ENCODE measurements at regions not wholly inside any gene's neighbourhood (a gene's known extent, or its start where the extent isn't known, plus 50 kb on each side); places are given as distances from the start of the nearest gene placed in this dataset.

DNA sequence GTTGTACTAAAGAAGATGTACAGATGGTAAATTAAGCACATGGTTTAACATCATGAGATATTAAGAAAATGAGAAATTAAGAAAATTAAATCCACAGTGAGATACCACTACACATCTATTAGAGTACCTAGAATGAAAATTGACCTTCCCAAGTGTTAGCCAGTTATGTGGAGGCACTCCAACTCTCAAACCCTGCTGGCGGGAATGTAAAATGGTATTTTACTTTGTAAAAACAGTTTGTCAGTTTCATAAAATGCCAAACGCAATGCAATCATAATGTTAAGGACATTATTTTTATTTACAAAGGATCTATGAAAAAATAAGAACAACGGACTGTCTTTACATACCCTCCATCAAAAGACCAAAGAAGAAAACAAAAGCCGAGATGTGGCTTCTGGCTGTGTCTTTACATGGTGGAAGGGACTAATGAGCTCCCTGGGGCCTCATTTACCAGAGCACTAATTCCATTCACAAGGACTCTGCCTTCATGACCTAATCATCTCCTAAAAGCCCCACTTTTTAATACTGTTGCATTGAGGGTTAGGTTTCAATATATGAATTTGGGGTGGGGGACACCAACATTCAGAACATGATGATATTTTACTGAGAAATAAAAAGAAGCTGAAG, 1178.7 kb downstream of the AACS start:
- ATAC-seq, result no peak
- Histone ChIP-seq H2AFZ (no peak overlapping the region), H3K79me2 (replicated peaks; ENCODE audit: insufficient read depth) (no peaks in the 10 kb centered on the region), H3K27ac (ENCODE audit: low read depth) (no peak overlapping the region), H3K27me3 (ENCODE audit: insufficient read depth) (no peaks in the 10 kb centered on the region), H3K4me3 (no peak overlapping the region), H3K36me3 (ENCODE audit: insufficient read depth) (peaks cover 6% of the 10 kb centered on the region), H3K9me2 (ENCODE audit: insufficient read depth) (no peaks in the 10 kb centered on the region; the same call in 1 of the 2 replicates), H3K4me1 (ENCODE audit: insufficient read depth) (peaks cover 6% of the 10 kb centered on the region; the same call in 1 of the 2 replicates), H3K4me2 (no peak overlapping the region), H4K20me1 (replicated peaks; ENCODE audit: insufficient read depth) (no peaks in the 10 kb centered on the region), H3F3A (replicated peaks; ENCODE audit: low read depth) (no peaks in the 10 kb centered on the region)
- Mint-ChIP-seq H3K4me1 (no peaks in the 10 kb centered on the region), H3K9me3 (peaks cover 89% of the 10 kb centered on the region), H3K27ac (no peak overlapping the region), H3K27me3 (ENCODE audit: insufficient read depth, low read depth, poor library complexity) (peaks cover 4% of the 10 kb centered on the region), H3K36me3 (ENCODE audit: low read depth) (peaks cover 23% of the 10 kb centered on the region), H3K4me3 (no peak overlapping the region)
- TF ChIP-seq CTCF (conservative IDR thresholded peaks at IDR 0.05; ENCODE audit: low read depth in 2 of 2), result peak in 1 of 2 experiments; percentile 47; a peak in 2 of 4 replicates
- TF ChIP-seq, protein P1, sequence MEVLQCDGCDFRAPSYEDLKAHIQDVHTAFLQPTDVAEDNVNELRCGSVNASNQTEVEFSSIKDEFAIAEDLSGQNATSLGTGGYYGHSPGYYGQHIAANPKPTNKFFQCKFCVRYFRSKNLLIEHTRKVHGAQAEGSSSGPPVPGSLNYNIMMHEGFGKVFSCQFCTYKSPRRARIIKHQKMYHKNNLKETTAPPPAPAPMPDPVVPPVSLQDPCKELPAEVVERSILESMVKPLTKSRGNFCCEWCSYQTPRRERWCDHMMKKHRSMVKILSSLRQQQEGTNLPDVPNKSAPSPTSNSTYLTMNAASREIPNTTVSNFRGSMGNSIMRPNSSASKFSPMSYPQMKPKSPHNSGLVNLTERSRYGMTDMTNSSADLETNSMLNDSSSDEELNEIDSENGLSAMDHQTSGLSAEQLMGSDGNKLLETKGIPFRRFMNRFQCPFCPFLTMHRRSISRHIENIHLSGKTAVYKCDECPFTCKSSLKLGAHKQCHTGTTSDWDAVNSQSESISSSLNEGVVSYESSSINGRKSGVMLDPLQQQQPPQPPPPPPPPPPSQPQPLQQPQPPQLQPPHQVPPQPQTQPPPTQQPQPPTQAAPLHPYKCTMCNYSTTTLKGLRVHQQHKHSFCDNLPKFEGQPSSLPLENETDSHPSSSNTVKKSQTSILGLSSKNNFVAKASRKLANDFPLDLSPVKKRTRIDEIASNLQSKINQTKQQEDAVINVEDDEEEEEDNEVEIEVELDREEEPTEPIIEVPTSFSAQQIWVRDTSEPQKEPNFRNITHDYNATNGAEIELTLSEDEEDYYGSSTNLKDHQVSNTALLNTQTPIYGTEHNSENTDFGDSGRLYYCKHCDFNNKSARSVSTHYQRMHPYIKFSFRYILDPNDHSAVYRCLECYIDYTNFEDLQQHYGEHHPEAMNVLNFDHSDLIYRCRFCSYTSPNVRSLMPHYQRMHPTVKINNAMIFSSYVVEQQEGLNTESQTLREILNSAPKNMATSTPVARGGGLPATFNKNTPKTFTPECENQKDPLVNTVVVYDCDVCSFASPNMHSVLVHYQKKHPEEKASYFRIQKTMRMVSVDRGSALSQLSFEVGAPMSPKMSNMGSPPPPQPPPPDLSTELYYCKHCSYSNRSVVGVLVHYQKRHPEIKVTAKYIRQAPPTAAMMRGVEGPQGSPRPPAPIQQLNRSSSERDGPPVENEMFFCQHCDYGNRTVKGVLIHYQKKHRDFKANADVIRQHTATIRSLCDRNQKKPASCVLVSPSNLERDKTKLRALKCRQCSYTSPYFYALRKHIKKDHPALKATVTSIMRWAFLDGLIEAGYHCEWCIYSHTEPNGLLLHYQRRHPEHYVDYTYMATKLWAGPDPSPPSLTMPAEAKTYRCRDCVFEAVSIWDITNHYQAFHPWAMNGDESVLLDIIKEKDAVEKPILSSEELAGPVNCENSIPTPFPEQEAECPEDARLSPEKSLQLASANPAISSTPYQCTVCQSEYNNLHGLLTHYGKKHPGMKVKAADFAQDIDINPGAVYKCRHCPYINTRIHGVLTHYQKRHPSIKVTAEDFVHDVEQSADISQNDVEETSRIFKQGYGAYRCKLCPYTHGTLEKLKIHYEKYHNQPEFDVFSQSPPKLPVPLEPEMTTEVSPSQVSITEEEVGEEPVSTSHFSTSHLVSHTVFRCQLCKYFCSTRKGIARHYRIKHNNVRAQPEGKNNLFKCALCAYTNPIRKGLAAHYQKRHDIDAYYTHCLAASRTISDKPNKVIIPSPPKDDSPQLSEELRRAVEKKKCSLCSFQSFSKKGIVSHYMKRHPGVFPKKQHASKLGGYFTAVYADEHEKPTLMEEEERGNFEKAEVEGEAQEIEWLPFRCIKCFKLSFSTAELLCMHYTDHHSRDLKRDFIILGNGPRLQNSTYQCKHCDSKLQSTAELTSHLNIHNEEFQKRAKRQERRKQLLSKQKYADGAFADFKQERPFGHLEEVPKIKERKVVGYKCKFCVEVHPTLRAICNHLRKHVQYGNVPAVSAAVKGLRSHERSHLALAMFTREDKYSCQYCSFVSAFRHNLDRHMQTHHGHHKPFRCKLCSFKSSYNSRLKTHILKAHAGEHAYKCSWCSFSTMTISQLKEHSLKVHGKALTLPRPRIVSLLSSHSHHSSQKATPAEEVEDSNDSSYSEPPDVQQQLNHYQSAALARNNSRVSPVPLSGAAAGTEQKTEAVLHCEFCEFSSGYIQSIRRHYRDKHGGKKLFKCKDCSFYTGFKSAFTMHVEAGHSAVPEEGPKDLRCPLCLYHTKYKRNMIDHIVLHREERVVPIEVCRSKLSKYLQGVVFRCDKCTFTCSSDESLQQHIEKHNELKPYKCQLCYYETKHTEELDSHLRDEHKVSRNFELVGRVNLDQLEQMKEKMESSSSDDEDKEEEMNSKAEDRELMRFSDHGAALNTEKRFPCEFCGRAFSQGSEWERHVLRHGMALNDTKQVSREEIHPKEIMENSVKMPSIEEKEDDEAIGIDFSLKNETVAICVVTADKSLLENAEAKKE (CRISPR knock-in tag; IDR thresholded peaks at IDR 0.05), result no peak
- DNase-seq (ENCODE audit: low spot score), result peak; percentile 41

- H3K79me2 ChIP-seq (replicated peaks; ENCODE audit: insufficient read depth), result no peaks in the 10 kb centered on the region
- no peaks in the 10 kb centered on the region for H3K27me3 ChIP-seq (ENCODE audit: insufficient read depth)
- peaks cover 6% of the 10 kb centered on the region; the same call in 1 of the 2 replicates for H3K36me3 ChIP-seq (ENCODE audit: insufficient read depth)
- no peaks in the 10 kb centered on the region for H4K20me1 ChIP-seq (replicated peaks; ENCODE audit: insufficient read depth)
- H3K9me3 Mint-ChIP-seq, result peaks cover 90% of the 10 kb centered on the region
- H3K27ac Mint-ChIP-seq, result no peak overlapping the region
- H3K4me3 Mint-ChIP-seq, result no peak overlapping the region
- no peak overlapping the region for H3K27ac ChIP-seq (ENCODE audit: low read depth)
- peaks cover 6% of the 10 kb centered on the region; the same call in 1 of the 2 replicates for H3K4me1 ChIP-seq (ENCODE audit: insufficient read depth)
- H3K4me2 ChIP-seq, result no peak overlapping the region
- DNase-seq (ENCODE audit: low spot score), result no peak
- H3K4me3 ChIP-seq, result no peak overlapping the region
- no peak overlapping the region for H2AFZ ChIP-seq
- H3F3A ChIP-seq (replicated peaks; ENCODE audit: low read depth), result no peaks in the 10 kb centered on the region
- no peaks in the 10 kb centered on the region for H3K4me1 Mint-ChIP-seq
- no peaks in the 10 kb centered on the region for H3K27me3 Mint-ChIP-seq (ENCODE audit: insufficient read depth, low read depth, poor library complexity)
- no peak for ATAC-seq
- H3K36me3 Mint-ChIP-seq (ENCODE audit: low read depth), result peaks cover 22% of the 10 kb centered on the region
- no peaks in the 10 kb centered on the region; the same call in 1 of the 2 replicates for H3K9me2 ChIP-seq (ENCODE audit: insufficient read depth)
- TF ChIP-seq CREB1 (CRISPR knock-in tag; IDR thresholded peaks at IDR 0.05; ENCODE audit: low read depth) (no peak), ZNF331 (CRISPR knock-in tag; IDR thresholded peaks at IDR 0.05; ENCODE audit: low read depth) (no peak), ZNF114 (CRISPR knock-in tag; IDR thresholded peaks at IDR 0.05) (no peak), CTCF (conservative IDR thresholded peaks at IDR 0.05; ENCODE audit: low read depth in 2 of 2) (no peak)
- TF ChIP-seq, protein P2, sequence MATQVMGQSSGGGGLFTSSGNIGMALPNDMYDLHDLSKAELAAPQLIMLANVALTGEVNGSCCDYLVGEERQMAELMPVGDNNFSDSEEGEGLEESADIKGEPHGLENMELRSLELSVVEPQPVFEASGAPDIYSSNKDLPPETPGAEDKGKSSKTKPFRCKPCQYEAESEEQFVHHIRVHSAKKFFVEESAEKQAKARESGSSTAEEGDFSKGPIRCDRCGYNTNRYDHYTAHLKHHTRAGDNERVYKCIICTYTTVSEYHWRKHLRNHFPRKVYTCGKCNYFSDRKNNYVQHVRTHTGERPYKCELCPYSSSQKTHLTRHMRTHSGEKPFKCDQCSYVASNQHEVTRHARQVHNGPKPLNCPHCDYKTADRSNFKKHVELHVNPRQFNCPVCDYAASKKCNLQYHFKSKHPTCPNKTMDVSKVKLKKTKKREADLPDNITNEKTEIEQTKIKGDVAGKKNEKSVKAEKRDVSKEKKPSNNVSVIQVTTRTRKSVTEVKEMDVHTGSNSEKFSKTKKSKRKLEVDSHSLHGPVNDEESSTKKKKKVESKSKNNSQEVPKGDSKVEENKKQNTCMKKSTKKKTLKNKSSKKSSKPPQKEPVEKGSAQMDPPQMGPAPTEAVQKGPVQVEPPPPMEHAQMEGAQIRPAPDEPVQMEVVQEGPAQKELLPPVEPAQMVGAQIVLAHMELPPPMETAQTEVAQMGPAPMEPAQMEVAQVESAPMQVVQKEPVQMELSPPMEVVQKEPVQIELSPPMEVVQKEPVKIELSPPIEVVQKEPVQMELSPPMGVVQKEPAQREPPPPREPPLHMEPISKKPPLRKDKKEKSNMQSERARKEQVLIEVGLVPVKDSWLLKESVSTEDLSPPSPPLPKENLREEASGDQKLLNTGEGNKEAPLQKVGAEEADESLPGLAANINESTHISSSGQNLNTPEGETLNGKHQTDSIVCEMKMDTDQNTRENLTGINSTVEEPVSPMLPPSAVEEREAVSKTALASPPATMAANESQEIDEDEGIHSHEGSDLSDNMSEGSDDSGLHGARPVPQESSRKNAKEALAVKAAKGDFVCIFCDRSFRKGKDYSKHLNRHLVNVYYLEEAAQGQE (IDR thresholded peaks at IDR 0.05; ENCODE audit: unreplicated experiment), result no peak
Measured at GRCh38 chr12:126247936-126248335, 1182.7 kb downstream of the AACS start.
